Immature natural killer cell (primary cell): ENCODE measurements at regions not wholly inside any gene's neighbourhood (a gene's known extent, or its start where the extent isn't known, plus 50 kb on each side); places are given as distances from the start of the nearest gene placed in this dataset.
"Not testable (repeated sequence)": the region's sequence is repeated elsewhere in the genome, so short reads cannot be mapped to it uniquely, and the experiment has no call there.

Experiments used
- DNase-seq, 3 donors: peaks; one replicate each; pipeline ENCODE4 v3.0.0; 2022; ENCODE audit warnings: mixed read lengths in 1 of 3
- H3K27ac Mint-ChIP-seq, 6 donors: one replicate each; pipeline ENCODE4 v1.8.0; 2020; ENCODE audit warnings: mixed read lengths in 6 of 6, mild to moderate bottlenecking in 5 of 6, inconsistent platforms in 4 of 6, moderate library complexity in 3 of 6
- H3K27me3 Mint-ChIP-seq, 3 donors: one replicate each; pipeline ENCODE4 v1.8.0; 2020 to 2021; ENCODE audit warnings: low read depth in 3 of 3, mild to moderate bottlenecking in 3 of 3, mixed read lengths in 3 of 3, moderate library complexity in 3 of 3, inconsistent platforms in 1 of 3
- H3K36me3 Mint-ChIP-seq, 3 donors: one replicate each; pipeline ENCODE4 v1.8.0; 2020; ENCODE audit warnings: mixed read lengths in 3 of 3, inconsistent platforms in 2 of 3, mild to moderate bottlenecking in 2 of 3
- H3K4me1 Mint-ChIP-seq, 2 donors: one replicate each; pipeline ENCODE4 v1.8.0; 2020; ENCODE audit warnings: inconsistent platforms in 2 of 2, mild to moderate bottlenecking in 2 of 2, mixed read lengths in 2 of 2, moderate library complexity in 1 of 2
- H3K4me3 Mint-ChIP-seq, 5 donors: one replicate each; pipeline ENCODE4 v1.8.0; 2020; ENCODE audit warnings: mild to moderate bottlenecking in 5 of 5, mixed read lengths in 5 of 5, inconsistent platforms in 3 of 5, moderate library complexity in 3 of 5
- H3K9me3 Mint-ChIP-seq, 6 donors: one replicate each; pipeline ENCODE4 v1.8.0; 2020; ENCODE audit warnings: mild to moderate bottlenecking in 6 of 6, mixed read lengths in 6 of 6, inconsistent platforms in 4 of 6, moderate library complexity in 3 of 6

GRCh38 chr5:29170599-29170998 is 2022.9 kb upstream of the CDH6 start:
- no peak for DNase-seq
- H3K27me3 Mint-ChIP-seq = peaks cover 0 to 2% (median 0%) of the 10 kb centered on the region in 3 donors
- peaks cover 14 to 56% (median 40%) of the 10 kb centered on the region in 6 donors for H3K9me3 Mint-ChIP-seq
- peaks cover 0 to 10% (median 0%) of the 10 kb centered on the region in 3 donors for H3K36me3 Mint-ChIP-seq
- no peaks in the 10 kb centered on the region for H3K4me1 Mint-ChIP-seq
- no peak overlapping the region for H3K4me3 Mint-ChIP-seq
- no peak overlapping the region for H3K27ac Mint-ChIP-seq

GRCh38 chr5:29169886-29170285 is 2023.6 kb upstream of the CDH6 start:
- Mint-ChIP-seq H3K27me3 (no peaks in the 10 kb centered on the region), H3K27ac (no peak overlapping the region), H3K4me1 (no peaks in the 10 kb centered on the region), H3K9me3 (peaks cover 12 to 56% (median 39%) of the 10 kb centered on the region in 6 donors), H3K36me3 (peaks cover 0 to 5% (median 0%) of the 10 kb centered on the region in 3 donors), H3K4me3 (no peak overlapping the region)
- no peak for DNase-seq

GRCh38 chr5:29162297-29162696 is 2031.2 kb upstream of the CDH6 start:
- no peaks in the 10 kb centered on the region for H3K4me1 Mint-ChIP-seq
- no peaks in the 10 kb centered on the region for H3K27me3 Mint-ChIP-seq
- H3K36me3 Mint-ChIP-seq = no peaks in the 10 kb centered on the region
- no peak overlapping the region for H3K4me3 Mint-ChIP-seq
- peaks cover 8 to 50% (median 26%) of the 10 kb centered on the region in 6 donors for H3K9me3 Mint-ChIP-seq
- no peak for DNase-seq
- no peak overlapping the region for H3K27ac Mint-ChIP-seq

- DNase-seq = no peak
- Mint-ChIP-seq H3K4me1 (no peaks in the 10 kb centered on the region), H3K27me3 (no peaks in the 10 kb centered on the region), H3K27ac (no peak overlapping the region), H3K9me3 (peaks cover 4 to 52% (median 24%) of the 10 kb centered on the region in 6 donors), H3K36me3 (no peaks in the 10 kb centered on the region), H3K4me3 (no peak overlapping the region)
Observed at GRCh38 chr5:29161399-29162291, 2031.8 kb upstream of the CDH6 start.

GRCh38 chr5:29157975-29158374 is 2035.5 kb upstream of the CDH6 start:
- H3K4me1 Mint-ChIP-seq = no peaks in the 10 kb centered on the region
- H3K36me3 Mint-ChIP-seq = no peaks in the 10 kb centered on the region
- no peak overlapping the region for H3K27ac Mint-ChIP-seq
- peaks cover 0 to 46% (median 28%) of the 10 kb centered on the region in 6 donors for H3K9me3 Mint-ChIP-seq
- H3K4me3 Mint-ChIP-seq = no peak overlapping the region
- DNase-seq = no peak
- peaks cover 0 to 2% (median 0%) of the 10 kb centered on the region in 3 donors for H3K27me3 Mint-ChIP-seq

- peaks cover 4 to 44% (median 27%) of the 10 kb centered on the region in 6 donors for H3K9me3 Mint-ChIP-seq
- H3K27me3 Mint-ChIP-seq = peaks cover 0 to 2% (median 1%) of the 10 kb centered on the region in 3 donors
- H3K27ac Mint-ChIP-seq = no peak overlapping the region
- H3K4me1 Mint-ChIP-seq = no peaks in the 10 kb centered on the region
- no peak for DNase-seq
- no peak overlapping the region for H3K4me3 Mint-ChIP-seq
- no peaks in the 10 kb centered on the region for H3K36me3 Mint-ChIP-seq
Observed at GRCh38 chr5:29150840-29151239, 2042.6 kb upstream of the CDH6 start.

GRCh38 chr5:29148581-29148980 is 2044.9 kb upstream of the CDH6 start:
- no peaks in the 10 kb centered on the region for H3K36me3 Mint-ChIP-seq
- no peak for DNase-seq
- H3K4me3 Mint-ChIP-seq = no peak overlapping the region
- H3K27ac Mint-ChIP-seq = no peak overlapping the region
- H3K27me3 Mint-ChIP-seq = peaks cover 0 to 1% (median 1%) of the 10 kb centered on the region in 3 donors
- H3K4me1 Mint-ChIP-seq = no peaks in the 10 kb centered on the region
- peaks cover 4 to 44% (median 22%) of the 10 kb centered on the region in 6 donors for H3K9me3 Mint-ChIP-seq

- no peak overlapping the region for H3K27ac Mint-ChIP-seq
- H3K27me3 Mint-ChIP-seq = peaks cover 0 to 1% (median 1%) of the 10 kb centered on the region in 3 donors
- no peaks in the 10 kb centered on the region for H3K36me3 Mint-ChIP-seq
- H3K4me3 Mint-ChIP-seq = no peak overlapping the region
- H3K9me3 Mint-ChIP-seq = peaks cover 4 to 43% (median 20%) of the 10 kb centered on the region in 6 donors
- no peaks in the 10 kb centered on the region for H3K4me1 Mint-ChIP-seq
- no peak for DNase-seq
Observed at GRCh38 chr5:29148073-29148472, 2045.4 kb upstream of the CDH6 start.

GRCh38 chr5:29143266-29143665 is 2050.2 kb upstream of the CDH6 start:
- H3K27me3 Mint-ChIP-seq = no peaks in the 10 kb centered on the region
- peaks cover 0 to 48% (median 19%) of the 10 kb centered on the region in 6 donors for H3K9me3 Mint-ChIP-seq
- H3K27ac Mint-ChIP-seq = no peak overlapping the region
- H3K4me3 Mint-ChIP-seq = no peak overlapping the region
- no peaks in the 10 kb centered on the region for H3K4me1 Mint-ChIP-seq
- no peak for DNase-seq
- H3K36me3 Mint-ChIP-seq = no peaks in the 10 kb centered on the region

- Mint-ChIP-seq H3K27ac (no peak overlapping the region), H3K27me3 (no peaks in the 10 kb centered on the region), H3K36me3 (no peaks in the 10 kb centered on the region), H3K9me3 (peaks cover 16 to 55% (median 35%) of the 10 kb centered on the region in 6 donors), H3K4me3 (no peak overlapping the region), H3K4me1 (no peaks in the 10 kb centered on the region)
- DNase-seq = no peak
Observed at GRCh38 chr5:29134418-29134817, 2059.1 kb upstream of the CDH6 start.

- H3K4me1 Mint-ChIP-seq = no peaks in the 10 kb centered on the region
- H3K27me3 Mint-ChIP-seq = no peaks in the 10 kb centered on the region
- no peak overlapping the region for H3K27ac Mint-ChIP-seq
- no peak overlapping the region for H3K4me3 Mint-ChIP-seq
- H3K36me3 Mint-ChIP-seq = no peaks in the 10 kb centered on the region
- peaks cover 17 to 54% (median 39%) of the 10 kb centered on the region in 6 donors for H3K9me3 Mint-ChIP-seq
- no peak for DNase-seq
Observed at GRCh38 chr5:29131285-29131684, 2062.2 kb upstream of the CDH6 start.

- Mint-ChIP-seq H3K4me1 (no peaks in the 10 kb centered on the region), H3K9me3 (peaks cover 17 to 50% (median 37%) of the 10 kb centered on the region in 6 donors), H3K27ac (no peak overlapping the region), H3K27me3 (no peaks in the 10 kb centered on the region), H3K4me3 (no peak overlapping the region), H3K36me3 (no peaks in the 10 kb centered on the region)
- no peak for DNase-seq
Observed at GRCh38 chr5:29130786-29131185, 2062.7 kb upstream of the CDH6 start.

GRCh38 chr5:29127524-29128156 is 2065.8 kb upstream of the CDH6 start:
- peaks cover 6 to 49% (median 34%) of the 10 kb centered on the region in 6 donors for H3K9me3 Mint-ChIP-seq
- H3K36me3 Mint-ChIP-seq, H3K4me1 Mint-ChIP-seq, DNase-seq, H3K27me3 Mint-ChIP-seq, H3K4me3 Mint-ChIP-seq, H3K27ac Mint-ChIP-seq: not testable (repeated sequence)

- H3K36me3 Mint-ChIP-seq, H3K27me3 Mint-ChIP-seq, H3K27ac Mint-ChIP-seq, DNase-seq, H3K4me3 Mint-ChIP-seq, H3K4me1 Mint-ChIP-seq: not testable (repeated sequence)
- peaks cover 3 to 54% (median 35%) of the 10 kb centered on the region in 6 donors for H3K9me3 Mint-ChIP-seq
Observed at GRCh38 chr5:29126462-29126861, 2067.0 kb upstream of the CDH6 start.
